NOMO-1 treated with dmso at 0.1 percent for 144 hours (cell line): ENCODE measurements at regions not wholly inside any gene's neighbourhood (a gene's known extent, or its start where the extent isn't known, plus 50 kb on each side); places are given as distances from the start of the nearest gene placed in this dataset.
"Not testable (repeated sequence)": the region's sequence is repeated elsewhere in the genome, so short reads cannot be mapped to it uniquely, and the experiment has no call there.

Experiments
- DNase-seq: peaks from one replicate; lab custom pipeline; 2025; ENCODE audit not compliant: unreplicated experiment; lab: John Stamatoyannopoulos, UW

DNA sequence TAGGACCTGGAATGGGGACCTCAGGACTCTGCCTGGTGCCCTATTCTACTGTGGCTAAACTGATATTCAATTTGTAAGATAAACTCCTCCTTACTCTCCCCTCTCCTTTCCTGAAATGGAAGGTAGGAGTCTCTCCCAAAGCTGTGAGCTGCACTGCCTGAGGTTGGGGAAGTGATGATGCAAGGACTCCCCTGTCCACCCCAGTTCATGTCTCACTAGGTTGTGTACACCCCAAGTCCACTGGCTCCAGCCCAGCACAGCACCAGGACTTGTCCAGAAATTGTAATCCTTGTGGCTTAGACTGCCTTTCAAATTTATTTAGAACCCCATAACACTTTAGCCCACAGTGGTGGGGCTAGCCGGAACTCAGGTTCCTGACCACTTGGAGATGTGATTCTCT, 247.2 kb upstream of the CTBP2 start:
- DNase-seq, result no peak

DNA sequence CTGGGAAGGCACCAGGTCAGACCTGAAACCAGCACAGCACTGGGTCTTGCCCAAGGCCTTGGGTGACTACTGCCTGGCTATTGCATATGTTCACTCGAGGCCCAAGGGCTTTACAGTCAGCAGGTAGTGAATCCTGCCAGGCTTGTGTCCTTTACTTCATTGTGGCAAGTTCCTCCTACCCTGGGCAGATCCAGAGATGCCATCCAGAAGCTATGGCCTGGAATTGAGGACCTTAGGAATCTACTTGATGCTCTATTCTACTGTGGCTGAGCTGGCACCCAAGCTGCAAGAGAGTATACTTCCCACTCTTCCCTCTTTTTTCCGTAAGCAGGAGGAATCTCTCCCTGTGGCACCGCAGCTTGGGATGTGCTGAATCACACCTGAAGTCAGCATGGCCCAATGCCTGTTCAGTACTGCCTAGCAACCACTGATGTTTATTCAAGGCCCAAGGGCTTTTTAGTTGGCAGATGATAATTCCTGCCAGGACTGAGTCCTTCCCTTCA, 246.7 kb upstream of the CTBP2 start:
- no peak for DNase-seq

DNA sequence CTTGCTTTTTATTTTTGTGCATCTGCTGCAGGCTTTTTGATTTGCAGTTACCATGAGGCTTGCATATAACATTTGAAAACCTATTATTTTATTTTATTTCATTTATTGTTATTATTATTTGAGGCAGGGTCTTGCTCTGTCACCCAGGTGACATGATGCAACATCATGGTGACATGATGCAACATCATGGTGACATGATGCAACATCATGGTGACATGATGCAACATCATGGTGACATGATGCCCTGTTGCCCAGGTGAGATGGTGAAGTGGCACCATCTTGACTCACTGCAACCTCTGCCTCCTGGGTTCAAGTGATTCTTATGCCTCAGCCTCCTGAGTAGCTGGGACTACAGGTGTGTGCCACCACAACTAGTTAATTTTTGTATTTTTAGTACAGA, 244.5 kb upstream of the CTBP2 start:
- DNase-seq, result not testable (repeated sequence)

DNA sequence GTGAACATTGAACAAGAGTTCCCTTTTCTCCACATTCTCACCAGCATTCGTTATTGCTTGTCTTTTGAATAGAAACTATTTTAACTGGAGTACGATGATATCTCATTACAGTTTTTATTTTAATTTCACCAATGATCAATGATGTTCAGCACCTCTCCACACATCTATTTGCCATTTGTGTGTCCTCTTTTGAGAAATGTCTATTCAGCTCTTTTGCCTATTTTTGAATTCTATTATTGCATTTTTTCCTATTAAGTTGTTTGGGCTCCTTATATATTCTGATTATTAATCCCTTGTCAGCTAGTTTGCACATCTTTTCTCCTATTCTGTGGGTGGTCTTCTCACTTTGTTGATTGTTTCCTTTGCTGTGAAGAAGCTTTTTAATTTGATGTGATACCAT, 241.1 kb upstream of the CTBP2 start:
- DNase-seq, result no peak

DNA sequence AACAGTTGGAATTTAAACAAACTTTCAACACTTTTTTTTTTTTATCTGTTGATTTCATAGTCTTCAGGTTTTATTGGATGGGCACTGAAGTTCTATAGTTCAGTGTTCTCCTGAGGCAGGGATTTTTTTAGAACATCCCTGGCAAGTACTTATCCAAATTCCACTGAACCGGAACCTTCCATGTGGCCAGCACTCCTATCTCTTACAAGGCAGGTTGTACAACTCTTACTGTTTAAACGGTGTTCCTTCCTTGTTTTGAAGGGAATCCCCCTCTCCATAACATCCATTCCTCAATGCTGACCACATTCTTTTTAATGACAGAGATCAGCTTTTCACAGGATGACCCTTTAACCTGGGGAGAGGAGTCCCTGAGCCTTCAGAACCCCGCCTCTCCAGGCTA, 238.9 kb upstream of the CTBP2 start:
- no peak for DNase-seq

DNA sequence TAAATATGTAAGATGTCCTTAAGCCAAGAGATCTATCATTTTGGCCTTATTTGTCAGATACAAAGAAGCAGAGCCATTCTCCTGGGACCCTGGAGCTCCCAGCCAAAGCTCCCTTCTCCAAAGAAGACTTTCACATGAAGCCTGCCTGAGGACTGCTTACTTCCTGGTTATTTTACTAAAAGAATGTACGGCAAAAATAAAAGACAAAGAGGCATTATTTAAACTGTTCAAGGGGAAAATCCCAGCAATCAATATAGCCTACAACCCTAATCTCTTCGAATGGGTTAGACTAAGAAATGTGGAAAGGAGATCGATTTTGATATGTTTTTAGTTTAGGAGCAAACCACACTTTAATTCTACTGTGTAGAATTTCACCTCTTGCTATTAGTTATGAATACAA, 237.9 kb upstream of the CTBP2 start:
- no peak for DNase-seq

DNA sequence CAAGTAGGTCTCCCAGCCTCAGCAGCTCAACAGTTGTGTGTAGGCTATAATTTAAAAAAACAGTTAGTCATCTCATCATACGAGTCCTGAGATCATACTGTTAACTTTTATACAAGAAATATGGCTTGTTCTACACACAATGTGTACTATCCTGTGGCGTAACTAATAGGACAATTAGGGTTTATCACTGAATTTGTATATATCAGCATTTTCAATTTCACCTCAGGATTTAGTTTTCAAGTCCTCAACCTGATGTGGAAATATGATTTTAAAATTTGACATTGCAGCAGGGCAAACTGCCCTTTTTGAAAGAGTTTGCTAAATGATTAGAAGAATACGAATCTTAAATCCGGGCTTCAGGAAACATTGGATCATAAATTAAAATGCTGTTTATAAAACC, 237.2 kb upstream of the CTBP2 start:
- DNase-seq, result no peak

DNA sequence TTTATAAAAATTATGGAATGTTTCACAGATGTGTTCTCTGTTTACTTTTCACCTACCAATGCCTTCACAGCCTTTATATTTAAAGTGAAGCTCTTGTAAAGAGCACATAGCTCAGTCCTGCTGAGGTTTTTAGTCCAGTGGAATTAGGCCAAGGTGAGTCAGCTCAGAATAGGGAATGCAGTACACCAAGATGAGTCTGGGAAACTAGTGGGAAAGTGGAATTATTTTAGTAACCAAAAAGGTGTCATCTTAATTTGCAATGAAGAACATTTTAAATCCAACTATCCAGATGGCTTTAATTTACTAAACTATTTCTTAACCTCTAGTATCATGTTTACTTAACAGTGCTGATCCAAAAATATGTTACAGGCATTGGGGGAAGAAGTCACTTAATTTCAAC, 236.3 kb upstream of the CTBP2 start:
- no peak for DNase-seq

DNA sequence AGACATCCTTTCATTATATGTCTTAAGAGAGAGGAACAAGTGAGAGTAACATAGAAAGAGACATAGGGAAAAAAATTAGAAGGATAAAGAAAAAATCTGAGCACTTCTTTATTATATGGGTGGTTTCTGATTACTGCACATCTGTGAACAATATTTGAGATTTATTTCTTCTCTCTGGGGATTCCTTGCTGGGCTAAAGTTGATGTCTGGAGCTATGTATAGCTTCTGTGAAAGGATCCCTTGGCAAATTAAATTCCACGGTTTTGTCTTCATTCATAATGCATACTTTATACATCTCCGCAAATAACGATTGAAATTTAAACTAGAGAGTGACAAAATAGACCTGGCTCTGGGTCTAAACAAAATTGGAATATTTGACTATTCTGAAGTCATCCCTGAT, 232.2 kb upstream of the CTBP2 start:
- DNase-seq, result no peak

DNA sequence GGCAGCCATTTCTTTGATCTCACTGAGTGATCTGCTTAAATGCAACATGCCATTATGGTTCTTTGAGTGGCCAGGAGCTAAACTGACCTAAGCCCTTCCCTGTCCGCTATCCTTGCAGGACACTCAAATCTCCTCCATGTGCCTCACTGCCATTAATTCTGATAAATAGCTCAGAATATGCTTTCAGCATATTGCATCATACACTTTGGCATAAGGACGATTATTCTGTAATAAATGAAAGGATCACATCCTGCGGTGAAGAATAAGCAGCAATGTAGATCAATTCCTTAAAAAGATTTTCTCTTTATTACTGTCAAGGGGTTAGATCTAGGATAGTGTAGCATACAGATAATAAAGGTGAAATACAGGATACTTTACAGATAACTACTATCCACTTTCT, 231.8 kb upstream of the CTBP2 start:
- no peak for DNase-seq

DNA sequence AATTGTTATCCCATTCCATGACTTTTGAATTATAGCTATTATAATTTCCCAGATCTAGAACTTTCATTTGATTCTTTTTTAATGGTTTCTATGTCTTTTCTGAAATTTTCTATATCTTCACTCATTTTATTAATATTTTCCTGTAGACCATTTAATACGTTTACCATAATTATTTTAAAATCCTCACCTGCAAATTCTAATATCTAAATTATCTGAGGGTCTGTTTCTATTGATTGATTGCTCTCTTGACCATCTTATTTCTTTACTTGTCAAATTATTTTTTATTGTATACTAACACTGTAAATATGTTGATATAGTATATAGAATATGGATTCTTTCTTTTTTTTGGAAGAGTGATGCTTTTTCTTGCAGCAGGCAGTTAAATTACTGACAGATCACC, 229.3 kb upstream of the CTBP2 start:
- no peak for DNase-seq

DNA sequence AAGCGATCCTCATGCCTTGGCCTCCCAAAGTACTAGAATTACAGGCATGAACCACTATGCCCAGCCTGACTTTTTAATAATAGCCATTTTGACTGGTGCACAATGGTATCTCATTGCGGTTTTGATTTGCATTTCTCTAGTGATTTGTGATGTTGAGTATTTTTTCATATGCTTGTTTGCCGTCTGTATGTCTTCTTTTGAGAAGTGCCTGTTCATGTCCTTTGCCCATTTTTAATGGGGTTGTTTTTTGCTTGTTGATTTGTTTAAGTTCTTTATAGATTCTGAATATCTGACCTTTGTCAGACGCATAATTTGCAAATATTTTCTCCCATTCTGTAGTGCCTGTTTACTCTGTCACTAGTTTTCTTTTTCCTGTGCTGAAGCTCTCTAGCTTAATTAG, 219.2 kb upstream of the CTBP2 start:
- no peak for DNase-seq

DNA sequence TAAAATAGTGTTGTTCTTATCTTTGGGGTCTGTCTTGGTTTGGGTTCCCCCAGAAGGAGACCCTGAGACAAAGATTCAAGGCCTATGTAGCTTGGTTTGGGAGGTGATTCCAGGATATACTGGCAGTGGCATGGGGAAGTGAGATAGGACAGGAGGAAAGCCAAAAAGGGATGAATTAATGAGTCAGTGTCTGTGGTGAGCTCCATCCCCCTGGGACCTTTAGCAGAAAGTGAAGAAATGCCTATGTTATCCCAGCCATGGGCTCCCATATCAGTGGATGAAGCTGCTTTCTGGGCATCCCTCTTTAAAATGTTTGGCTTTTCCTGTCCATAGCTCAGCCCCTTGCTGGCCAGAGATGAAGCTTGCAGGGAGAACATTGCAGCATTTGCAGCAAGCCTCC, 217.0 kb upstream of the CTBP2 start:
- DNase-seq, result no peak

DNA sequence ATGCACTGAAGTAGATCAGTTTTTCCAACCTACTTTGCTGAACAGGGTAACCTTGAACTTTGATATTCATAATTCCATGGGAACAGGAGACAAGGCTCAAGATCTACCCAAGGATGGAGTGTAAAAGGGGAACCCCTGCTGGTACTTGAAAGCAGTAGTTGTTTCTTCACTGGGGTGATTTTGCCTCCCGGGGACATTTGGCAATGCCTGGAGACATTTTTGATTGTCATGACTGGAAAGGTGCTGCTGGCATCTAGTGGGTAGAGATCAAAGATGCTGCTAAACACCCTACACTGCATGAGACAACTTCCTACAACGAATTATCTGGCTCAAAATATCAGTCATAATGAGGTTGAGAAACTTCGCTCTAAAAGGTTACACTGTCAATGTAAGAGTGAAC, 214.8 kb upstream of the CTBP2 start:
- DNase-seq, result no peak

DNA sequence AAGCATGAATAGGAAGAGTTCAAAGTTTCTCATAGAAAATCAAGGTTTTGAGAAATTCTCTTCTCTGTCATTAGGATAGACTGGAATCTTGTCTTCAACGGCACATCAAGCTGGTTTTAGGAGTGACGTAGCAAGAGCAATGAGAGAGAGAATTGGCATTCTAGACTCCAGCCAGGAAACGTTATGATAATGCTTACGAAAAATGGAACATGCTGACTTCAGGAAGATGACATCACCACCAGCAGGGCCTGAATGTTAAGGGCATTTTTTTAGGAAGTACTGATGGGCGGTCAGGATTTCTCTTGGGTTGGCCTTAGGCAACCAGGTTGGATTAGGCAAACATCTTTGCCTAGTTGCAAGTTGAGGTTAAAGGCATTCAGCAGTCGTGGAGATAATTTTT, 213.2 kb upstream of the CTBP2 start:
- no peak for DNase-seq

DNA sequence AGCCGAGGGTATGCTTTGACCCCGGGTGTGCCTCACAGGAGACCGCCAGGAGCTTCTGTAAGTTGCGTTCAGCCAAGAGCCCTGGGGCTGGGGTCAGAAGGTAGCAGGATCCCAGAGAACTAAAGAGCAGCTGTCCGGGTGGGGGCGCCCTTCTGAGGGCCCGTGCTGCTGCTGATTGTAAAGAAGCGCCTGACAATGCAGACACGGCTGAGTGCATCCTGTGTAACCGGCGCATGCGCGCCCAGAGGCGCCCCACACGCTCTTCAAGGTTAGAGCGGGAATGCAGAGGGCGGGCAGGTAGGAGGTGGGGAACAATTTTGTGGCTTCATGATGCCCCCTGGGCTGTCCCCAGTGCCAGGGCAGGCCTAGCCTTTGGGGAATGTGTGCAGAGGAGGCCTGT, 210.2 kb upstream of the CTBP2 start:
- no peak for DNase-seq

DNA sequence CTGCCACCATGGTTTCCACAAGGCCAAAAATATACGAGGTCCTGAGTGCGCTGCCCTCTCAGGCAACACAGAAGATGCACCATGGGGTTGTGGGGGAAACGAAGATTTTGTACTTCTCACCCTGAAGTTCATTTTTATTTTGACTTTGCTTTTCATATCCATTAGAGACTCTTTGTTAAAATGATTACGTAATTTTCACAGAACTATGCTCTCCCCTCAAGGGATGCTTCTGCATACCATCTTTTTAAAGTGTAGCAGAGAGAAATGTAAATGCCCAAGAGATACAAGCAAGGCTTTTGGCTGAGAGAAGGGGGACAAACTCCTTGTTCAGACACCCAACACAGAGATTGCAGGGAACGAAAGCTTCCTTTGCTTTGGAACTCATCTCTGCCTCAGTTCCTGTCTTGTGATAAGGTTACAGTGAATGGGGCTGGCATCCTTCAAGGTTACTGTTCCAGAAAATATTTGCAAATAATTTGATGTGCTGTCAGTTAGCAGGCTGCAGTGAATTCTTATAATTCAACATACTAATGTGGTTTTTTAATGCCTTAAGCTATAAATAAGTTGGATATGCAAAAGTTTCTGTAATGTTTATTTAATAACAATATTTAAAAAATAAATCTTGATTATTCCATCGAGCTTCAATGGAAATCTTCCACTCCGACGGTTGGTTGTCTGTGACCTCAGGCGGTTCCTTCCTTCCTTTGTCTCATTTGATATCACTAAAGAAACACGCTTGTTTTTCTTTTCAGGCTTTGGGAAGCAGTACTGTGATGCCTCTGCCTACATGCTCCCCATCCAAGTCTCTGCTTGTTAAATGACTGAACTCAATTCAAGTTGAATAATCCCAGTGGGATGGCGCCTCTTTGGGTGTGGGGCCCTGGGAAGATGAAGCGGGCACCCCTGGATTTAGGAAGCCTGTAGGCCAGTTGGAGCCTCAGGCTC, 209.3 kb upstream of the CTBP2 start:
- no peak for DNase-seq

DNA sequence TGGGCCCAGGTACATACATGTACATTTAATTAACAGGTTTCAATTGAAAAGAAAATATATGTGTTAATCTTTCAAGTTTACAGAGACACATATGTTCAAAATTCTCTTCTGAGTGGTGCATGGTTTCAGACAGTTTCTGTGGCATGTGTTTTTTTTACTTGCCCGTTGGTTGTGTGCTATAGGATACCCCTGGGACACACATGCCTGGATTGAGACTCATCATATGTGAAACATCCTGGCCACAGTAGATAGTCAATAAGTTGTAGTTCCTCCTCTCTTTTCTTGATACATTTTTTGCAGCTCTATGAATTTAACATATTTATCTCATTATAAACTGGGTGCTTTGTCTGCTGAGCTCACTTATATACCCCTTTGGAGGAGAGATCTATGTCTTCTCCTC, 207.8 kb upstream of the CTBP2 start:
- no peak for DNase-seq

DNA sequence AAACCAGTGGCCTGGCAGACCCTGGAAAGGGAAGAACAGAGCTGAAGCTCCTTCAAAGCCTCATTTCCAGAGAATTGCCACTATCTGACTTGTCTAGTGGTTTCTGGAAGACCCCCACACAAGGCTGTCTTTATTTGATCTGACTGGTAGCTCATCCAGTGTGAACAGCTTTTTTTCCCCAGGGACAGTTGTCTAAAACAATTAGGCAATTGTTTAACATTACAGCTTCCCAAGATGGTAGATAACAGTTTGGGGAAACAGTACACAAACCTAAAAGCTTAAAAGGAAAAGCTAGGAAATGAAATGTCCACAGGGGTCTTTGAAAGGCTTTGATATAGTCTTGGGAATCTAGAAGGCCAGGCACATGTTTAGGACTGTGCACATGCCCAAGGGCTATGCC, 203.4 kb upstream of the CTBP2 start:
- no peak for DNase-seq

DNA sequence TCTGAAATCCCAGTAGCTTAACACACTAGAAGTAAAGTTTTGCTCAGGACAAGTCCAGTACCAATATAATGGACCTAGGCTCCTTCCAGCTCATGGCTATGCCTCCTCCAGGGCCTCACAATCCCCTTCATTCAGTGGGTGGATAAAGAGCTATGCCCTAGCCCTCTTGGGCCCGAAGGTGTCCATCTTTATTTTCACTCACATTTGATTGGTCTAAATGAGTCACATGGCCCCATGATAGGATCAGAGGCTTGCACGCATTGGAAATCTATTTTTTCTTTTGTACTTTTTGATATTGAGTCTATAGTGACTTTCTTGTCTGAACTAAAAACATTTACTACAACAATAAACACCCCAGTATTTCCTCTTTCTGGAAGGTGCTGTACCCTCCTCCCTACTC, 202.6 kb upstream of the CTBP2 start:
- DNase-seq, result no peak

DNA sequence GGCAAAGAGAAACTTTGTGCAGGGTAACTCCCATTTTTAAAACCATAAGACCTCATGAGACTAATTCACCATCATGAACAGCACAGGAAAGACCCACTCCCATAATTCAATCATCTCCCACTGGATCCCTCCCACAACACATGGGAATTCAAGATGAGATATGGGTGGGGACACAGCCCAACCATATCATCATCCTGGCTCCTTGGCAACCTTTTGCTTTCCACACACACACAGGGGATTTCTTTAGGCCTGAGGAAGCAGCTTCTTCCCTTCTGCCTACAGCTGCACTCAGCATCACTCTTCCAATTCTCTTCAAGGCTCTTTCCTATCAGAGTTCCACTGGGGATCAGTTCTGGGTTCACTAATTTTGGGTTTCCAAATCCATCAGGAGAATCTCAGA, 199.0 kb upstream of the CTBP2 start:
- DNase-seq, result no peak

DNA sequence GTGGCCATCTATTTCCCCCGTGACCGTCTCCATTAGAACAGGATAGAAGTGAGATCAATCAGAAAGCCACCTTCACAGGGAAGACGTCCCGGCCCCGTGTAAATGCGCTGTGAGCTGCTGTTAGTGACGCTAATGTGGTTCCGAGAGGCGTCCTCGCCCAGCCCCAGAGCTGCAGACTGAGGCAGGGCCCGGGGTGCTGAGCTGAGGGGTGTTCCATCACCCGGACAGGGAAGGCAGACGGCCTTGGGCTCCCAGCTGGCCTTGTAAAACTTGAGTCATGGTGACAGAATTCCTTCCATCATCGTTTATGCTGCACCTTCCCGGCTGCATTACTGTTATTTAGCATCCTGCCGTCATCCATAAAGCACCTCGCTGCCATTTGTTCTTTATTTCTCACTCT, 195.3 kb upstream of the CTBP2 start:
- DNase-seq, result no peak

DNA sequence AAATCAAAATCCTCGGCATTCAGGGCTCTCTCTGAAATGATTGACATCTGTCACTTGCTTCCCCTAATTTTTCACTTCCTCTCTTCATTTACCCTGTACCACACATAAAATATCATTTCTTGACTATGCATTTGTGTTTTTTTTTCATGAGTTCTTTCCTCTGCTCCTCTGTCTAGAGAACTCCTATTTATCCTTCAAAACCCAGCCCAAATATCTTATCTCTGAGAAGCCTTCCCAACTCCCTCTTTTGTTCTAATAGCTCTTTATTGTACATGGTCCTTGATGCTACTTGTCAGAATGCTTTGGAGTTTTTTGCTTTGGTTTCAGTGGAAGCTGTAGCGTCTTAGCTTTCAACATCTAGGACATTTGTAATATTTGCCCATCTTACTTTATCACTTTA, 190.2 kb upstream of the CTBP2 start:
- DNase-seq, result no peak
